Osteocyte (in vitro differentiated cells): ENCODE measurements at regions not wholly inside any gene's neighbourhood (a gene's known extent, or its start where the extent isn't known, plus 50 kb on each side); places are given as distances from the start of the nearest gene placed in this dataset.
"Not testable (repeated sequence)": the region's sequence is repeated elsewhere in the genome, so short reads cannot be mapped to it uniquely, and the experiment has no call there.

Experiments used
- DNase-seq: peaks from one replicate; pipeline ENCODE4 v3.0.0; 2021; ENCODE audit warnings: mixed read lengths; ENCODE audit not compliant: unreplicated experiment; ENCODE audit errors: extremely low spot score
- H3K27ac Mint-ChIP-seq: one replicate; pipeline ENCODE4 v1.8.0; 2021; ENCODE audit warnings: mild to moderate bottlenecking, mixed read lengths; ENCODE audit not compliant: unreplicated experiment
- H3K27me3 Mint-ChIP-seq: one replicate; pipeline ENCODE4 v1.8.0; 2021; ENCODE audit warnings: mixed read lengths; ENCODE audit not compliant: unreplicated experiment
- H3K36me3 Mint-ChIP-seq: one replicate; pipeline ENCODE4 v1.8.0; 2021; ENCODE audit warnings: mixed read lengths; ENCODE audit not compliant: unreplicated experiment
- H3K4me1 Mint-ChIP-seq: one replicate; pipeline ENCODE4 v1.8.0; 2021; ENCODE audit warnings: mixed read lengths; ENCODE audit not compliant: unreplicated experiment
- H3K4me3 Mint-ChIP-seq: one replicate; pipeline ENCODE4 v1.8.0; 2021; ENCODE audit warnings: mild to moderate bottlenecking, moderate library complexity, mixed read lengths; ENCODE audit not compliant: unreplicated experiment
- H3K9me3 Mint-ChIP-seq: one replicate; pipeline ENCODE4 v1.8.0; 2021; ENCODE audit warnings: mixed read lengths; ENCODE audit not compliant: unreplicated experiment
- TF ChIP-seq, protein P1 (sequence below): fragments of 200-600 bp; sonication (generic); IDR thresholded peaks from 2 replicates; pipeline ENCODE4 v1.5.0; 2021; ENCODE audit warnings: antibody characterized with exemption, mild to moderate bottlenecking, moderate library complexity

DNA sequence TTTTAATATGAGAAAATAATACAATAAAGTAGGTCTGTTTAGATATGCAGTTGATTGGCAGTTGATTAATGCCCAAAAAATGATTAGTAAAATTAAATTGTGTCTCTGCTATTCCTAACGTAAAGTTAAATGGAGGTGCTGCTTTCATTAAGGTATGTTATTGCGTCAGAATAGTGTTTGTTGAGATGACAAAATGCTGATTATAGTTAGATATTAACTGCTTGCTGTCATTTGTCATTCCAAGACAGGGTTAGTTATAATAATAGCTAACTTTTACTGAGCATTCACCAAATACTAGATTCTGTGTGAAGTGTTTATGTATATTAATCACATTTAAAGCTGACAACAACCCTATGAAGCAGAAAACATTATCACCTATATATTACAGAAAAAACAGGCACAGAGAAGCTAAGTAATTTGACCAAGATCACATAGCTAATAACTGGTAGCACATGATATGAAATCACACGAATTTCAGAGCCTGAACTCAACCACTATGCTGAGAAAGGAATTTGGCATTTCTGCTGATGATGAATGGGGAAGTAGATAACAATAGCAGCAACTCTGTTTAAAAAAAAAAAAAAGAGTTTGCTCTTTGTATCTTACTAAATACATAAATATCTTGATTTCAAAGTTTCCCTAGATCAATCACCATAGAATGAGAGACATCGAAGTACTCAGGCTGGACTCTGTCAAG, 59.7 kb upstream of the WDR44 start:
- H3K4me1 Mint-ChIP-seq: no peaks in the 10 kb centered on the region
- H3K9me3 Mint-ChIP-seq: no peaks in the 10 kb centered on the region
- no peak overlapping the region for H3K4me3 Mint-ChIP-seq
- no peak overlapping the region for H3K27ac Mint-ChIP-seq
- TF ChIP-seq, protein P1, sequence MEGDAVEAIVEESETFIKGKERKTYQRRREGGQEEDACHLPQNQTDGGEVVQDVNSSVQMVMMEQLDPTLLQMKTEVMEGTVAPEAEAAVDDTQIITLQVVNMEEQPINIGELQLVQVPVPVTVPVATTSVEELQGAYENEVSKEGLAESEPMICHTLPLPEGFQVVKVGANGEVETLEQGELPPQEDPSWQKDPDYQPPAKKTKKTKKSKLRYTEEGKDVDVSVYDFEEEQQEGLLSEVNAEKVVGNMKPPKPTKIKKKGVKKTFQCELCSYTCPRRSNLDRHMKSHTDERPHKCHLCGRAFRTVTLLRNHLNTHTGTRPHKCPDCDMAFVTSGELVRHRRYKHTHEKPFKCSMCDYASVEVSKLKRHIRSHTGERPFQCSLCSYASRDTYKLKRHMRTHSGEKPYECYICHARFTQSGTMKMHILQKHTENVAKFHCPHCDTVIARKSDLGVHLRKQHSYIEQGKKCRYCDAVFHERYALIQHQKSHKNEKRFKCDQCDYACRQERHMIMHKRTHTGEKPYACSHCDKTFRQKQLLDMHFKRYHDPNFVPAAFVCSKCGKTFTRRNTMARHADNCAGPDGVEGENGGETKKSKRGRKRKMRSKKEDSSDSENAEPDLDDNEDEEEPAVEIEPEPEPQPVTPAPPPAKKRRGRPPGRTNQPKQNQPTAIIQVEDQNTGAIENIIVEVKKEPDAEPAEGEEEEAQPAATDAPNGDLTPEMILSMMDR: no peak
- DNase-seq: no peak
- peaks cover 2% of the 10 kb centered on the region for H3K27me3 Mint-ChIP-seq
- H3K36me3 Mint-ChIP-seq: no peaks in the 10 kb centered on the region

DNA sequence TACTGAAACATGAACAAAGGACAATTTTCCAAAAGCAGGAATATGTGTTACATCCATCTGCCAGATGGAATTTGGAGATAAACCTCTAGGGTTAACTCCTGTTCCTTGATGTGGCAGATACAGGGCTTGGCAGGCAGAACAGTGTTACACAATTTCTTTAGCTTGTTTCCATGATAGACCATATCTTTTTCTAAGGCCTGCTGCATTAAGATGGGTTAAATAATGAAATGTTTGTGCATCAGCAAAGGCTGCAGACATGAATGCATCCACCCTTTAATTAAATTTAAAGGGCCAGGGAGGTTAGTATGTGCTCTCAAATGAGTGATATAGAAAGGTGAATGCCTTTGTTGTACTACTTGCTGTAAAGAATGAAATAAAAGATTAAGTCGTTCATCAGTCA, 50.1 kb upstream of the WDR44 start:
- not testable (repeated sequence) for H3K9me3 Mint-ChIP-seq, DNase-seq, H3K4me3 Mint-ChIP-seq, H3K36me3 Mint-ChIP-seq, H3K4me1 Mint-ChIP-seq, H3K27me3 Mint-ChIP-seq, H3K27ac Mint-ChIP-seq
